PC-9 (cell line): ENCODE measurements at regions not wholly inside any gene's neighbourhood (a gene's known extent, or its start where the extent isn't known, plus 50 kb on each side); places are given as distances from the start of the nearest gene placed in this dataset.

ENCODE experiments used
- CTCF ChIP-seq: fragments of 200-600 bp; sonication (generic); conservative IDR thresholded peaks from 2 replicates; pipeline ENCODE4 v1.6.1; 2017; ENCODE audit warnings: mixed run types, antibody characterized with exemption, mild to moderate bottlenecking, moderate library complexity
- EZH2 ChIP-seq: fragments of 200-600 bp; sonication (generic); IDR thresholded peaks from 2 replicates; pipeline ENCODE4 v1.8.0; 2017; ENCODE audit warnings: antibody characterized with exemption, low read depth

DNA sequence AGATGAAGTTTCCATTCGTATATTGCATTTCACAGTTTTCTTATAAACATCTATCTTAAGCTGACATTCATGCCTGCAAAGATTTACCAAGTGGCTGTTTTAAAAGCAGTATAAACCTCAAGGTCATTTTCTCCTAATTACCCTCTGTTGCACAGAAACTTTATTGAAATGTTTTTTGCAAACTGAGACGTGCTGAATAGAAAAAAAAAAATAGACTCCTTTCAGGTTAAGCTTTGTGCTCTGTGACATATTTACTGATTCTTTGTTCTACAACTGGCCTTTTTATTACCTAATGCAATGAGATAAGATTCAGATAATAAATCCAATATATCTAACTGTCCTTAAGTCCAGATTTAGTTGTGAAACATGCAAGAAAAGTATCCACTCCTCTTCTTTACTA, 938.7 kb downstream of the DSC3 start:
- TF ChIP-seq CTCF (no peak), EZH2 (no peak)
